ENCODE measurements at regions not wholly inside any gene's neighbourhood (a gene's known extent, or its start where the extent isn't known, plus 50 kb on each side); places are given as distances from the start of the nearest gene placed in this dataset.
"Not testable (repeated sequence)": the region's sequence is repeated elsewhere in the genome, so short reads cannot be mapped to it uniquely, and the experiment has no call there.

DNA sequence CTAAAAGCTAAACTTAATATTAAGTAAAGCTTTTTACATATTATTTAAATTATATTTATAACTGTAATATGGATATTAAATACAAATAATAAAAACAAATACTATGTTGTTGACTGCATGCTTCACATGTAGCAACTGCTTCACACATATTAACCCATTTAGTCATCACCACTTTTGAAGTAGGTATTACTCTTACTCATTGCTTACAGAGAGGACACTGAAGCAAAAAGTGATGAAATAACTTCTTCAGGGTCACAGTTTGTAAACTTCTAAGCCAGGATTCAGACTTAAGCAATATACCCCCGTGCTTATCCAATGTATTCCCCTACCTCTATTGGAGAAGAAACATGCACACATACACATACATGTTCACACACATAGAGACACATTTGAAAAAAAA, 166.6 kb downstream of the DKK2 start:
- DNase-seq, result no peak

GRCh38 chr4:106868381-106869035, 167.6 kb downstream of the DKK2 start:
- no peak for DNase-seq

- no peak for DNase-seq
Observed at GRCh38 chr4:106864231-106864630, 171.9 kb downstream of the DKK2 start.

DNA sequence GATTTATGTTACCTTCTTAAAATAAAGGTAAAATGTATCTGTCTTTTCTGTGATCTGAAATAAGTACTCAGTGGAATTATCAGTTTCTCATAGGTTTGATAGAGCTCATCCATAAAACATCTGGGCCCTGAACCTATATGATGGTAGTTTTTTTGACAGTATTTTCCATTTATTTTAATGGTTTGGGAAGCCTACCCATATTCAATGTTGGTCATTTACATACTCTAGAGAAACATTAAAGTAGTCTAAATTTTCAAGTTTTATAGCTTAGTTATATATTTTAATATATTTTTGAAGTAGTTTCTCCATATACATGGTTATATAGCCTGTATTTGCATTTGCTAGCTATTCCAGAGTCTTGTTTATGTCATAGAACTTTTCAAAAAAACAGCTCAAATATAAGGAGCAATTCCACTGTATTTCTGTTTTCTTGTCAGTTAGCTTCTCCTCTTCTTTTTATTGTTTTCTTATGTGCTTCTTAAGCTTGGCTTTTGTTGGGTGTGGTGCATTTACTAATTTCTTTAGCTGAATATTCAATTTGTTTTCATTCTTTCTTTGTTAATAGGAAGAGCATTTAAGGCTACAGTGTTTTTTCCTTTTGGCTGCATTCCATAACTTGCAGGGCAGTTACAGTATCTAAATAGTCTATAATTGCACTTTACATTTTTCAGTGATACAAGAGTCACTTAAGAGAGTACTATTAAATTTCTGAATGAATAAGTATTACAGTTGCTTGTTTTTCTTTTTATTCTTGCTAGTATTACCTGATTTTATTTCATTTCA, 181.4 kb downstream of the DKK2 start:
- no peak for DNase-seq

DNA sequence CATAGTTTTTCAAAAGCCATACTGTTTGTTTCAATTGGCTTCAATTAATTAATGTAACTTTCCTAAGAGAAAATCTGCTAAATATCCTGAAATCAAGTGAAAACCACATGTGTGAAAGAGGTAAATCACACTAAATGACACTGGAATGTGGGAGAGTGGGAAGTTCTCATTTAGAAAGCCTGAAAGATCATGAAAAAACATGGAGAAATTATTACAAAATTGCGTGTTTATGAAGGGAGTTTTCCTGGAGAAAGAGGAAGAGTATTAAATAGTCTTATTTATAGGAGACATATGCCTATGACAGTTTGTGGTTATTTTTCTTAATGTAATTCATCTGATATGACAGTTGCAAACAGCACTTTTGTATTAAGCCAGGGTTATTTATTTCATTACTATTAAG, 183.7 kb downstream of the DKK2 start:
- no peak for DNase-seq

GRCh38 chr4:106851726-106852125, 184.4 kb downstream of the DKK2 start:
- no peak for DNase-seq

DNA sequence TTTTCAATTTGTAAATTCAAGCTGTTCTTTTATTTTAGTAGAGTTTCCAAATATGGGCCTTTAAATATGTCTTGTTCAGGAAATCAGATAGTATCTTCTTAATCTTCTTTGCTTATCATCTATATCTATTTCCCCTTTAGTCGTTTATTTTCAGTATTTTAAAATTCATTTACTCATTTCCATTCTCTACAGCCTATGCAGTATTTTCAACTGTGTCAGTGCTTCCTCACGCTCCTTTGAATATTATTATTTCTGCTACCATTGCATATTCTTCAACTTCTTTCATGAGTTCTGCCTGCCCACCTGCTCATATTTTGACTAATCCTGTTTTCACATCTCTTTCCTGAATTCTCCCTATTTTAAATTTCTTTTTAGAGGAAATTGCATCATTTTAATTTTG, 185.4 kb downstream of the DKK2 start:
- DNase-seq, result no peak

- DNase-seq, result no peak
Observed at GRCh38 chr4:106835919-106836318, 200.2 kb downstream of the DKK2 start.

- no peak for DNase-seq
Observed at GRCh38 chr4:106830879-106831278, 205.2 kb downstream of the DKK2 start.

- DNase-seq, result no peak
Observed at GRCh38 chr4:106818764-106819163, 217.3 kb downstream of the DKK2 start.

DNA sequence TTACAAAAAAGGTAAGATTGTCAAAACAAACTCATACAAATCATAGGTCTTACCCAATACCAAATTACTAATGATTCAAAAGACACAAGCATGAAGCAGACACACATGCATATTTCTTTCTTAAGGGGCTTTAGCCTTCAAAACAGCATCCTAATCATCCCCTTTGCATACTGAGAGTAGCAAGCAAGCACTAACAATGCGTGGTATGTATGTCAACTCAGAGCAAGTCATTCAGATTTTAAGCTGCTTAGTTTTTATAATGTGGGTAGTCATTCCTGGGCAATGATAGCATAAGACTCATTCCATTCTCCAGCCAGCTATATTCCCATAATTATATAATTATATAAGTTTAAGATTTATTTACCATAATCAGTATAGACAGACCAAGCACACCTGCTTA, 219.6 kb downstream of the DKK2 start:
- DNase-seq, result no peak

GRCh38 chr4:106810122-106810521, 226.0 kb downstream of the DKK2 start:
- DNase-seq, result no peak

DNA sequence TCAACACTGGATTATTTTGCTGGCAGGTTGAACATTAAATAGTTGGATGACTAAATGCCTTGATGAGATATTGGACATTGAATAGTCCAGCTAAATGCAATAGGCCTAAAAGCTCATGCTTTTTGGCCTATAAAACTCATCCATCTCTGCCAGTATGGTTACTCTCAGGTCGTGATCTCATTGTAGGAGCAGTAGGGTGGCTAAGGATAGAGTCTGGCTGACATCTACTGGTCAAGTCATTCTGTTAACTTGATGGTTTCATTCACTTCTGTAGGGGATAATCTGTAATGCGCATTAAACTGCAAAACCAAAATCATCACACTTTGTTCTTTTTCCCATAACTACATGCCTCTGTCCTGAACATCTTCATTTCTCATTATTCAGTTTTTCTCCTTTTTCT, 227.0 kb downstream of the DKK2 start:
- DNase-seq, result no peak

GRCh38 chr4:106806158-106806797, 229.8 kb downstream of the DKK2 start:
- no peak for DNase-seq

DNA sequence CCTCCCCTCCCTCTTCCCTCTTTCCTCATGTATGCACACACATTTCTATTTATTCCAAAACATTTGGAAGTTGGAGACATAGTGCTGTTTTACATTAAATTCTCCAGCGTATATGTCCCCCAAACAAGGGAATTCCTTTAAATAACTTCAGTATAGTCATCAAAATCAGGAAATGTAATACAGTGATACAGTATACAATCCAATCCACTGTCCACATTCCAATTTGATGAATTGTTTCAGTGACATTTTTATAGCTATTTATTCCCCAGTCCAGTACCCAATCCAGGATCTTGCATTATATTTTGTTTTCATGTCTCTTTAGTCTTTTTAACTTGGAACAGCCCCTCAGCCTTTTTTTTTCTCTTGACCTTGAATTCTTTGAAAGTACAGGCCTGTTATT, 233.0 kb downstream of the DKK2 start:
- DNase-seq, result no peak

GRCh38 chr4:106801386-106801785, 234.7 kb downstream of the DKK2 start:
- no peak for DNase-seq

DNA sequence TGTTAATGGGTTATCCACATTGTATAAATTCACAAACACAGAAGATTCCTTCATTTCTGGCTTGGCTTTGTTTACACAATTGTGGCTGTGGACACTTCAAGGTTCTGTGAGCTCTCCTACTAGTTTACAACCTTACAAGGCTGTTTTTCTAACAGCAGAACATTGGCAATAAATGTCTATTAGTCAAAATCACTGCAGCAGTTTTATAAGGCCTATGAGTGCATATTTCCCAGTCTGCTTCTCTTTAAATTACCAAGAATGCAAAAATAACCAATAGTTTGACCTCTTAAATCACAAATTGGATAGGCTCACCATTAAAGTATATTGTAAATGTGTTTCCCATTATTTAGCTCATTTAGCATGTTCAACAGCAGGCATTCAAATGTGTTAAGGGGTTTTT, 239.2 kb downstream of the DKK2 start:
- DNase-seq, result no peak

- DNase-seq, result no peak
Observed at GRCh38 chr4:106795326-106795725, 240.8 kb downstream of the DKK2 start.

DNA sequence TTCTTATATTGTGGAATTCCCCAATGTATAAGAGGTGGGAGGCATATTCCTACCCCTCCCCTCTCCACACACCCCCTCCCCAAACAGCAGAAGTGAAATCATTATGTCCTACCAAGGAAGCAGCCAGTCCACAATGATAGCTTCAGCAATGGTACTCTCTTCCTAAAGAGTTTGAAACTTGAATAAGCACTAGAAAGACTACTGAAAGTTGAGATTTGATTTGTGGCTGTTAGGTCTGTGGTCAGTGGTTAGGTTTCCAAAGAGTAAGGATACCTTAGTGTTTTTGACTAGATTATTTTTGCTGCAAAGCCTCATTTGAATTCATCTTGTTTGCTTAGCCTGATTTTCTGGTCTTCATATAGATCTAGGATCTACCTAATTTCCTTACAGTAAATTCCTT, 242.2 kb downstream of the DKK2 start:
- no peak for DNase-seq

- no peak for DNase-seq
Observed at GRCh38 chr4:106775636-106776035, 260.5 kb downstream of the DKK2 start.

DNA sequence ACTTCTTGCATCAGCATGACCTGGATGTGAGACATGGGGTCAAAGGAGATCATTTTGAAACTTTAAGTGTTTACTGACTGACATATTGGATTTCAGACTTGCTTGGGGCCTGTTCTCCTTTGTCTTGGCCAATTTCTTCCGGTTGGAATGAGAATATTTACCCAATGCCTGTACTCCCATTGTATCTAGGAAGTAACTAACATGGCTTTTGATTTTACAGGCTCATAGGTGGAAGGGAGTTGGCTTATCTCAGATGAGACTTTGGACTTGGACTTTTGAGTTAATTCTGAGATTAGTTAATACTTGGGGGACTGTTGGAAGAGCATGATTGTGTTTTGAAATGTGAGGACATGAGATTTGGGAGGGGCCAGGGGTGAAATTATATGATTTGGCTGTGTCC, 262.1 kb downstream of the DKK2 start:
- DNase-seq, result not testable (repeated sequence)

- no peak for DNase-seq
Observed at GRCh38 chr4:106773076-106773905, 262.8 kb downstream of the DKK2 start.

DNA sequence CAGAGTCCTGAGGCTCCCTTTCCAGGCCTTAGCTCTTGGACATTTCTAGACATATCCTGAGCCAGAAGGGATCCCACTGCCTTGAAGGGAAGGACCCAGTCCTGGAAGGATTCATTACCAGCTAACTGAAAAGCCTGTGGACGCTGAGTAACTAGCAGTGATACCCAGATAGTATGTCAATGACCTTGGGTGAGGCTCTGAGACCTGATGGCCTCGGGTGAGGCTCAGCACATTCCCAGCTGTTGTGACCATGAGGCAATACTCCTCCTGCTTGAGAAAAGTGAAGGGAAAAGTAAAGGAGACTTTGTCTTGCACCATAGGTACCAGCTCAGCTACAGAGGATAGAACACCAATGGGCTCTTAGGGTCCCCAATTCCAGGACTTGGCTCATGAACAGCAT, 268.1 kb downstream of the DKK2 start:
- no peak for DNase-seq
